ES-I3 (cell line): ENCODE measurements at regions not wholly inside any gene's neighbourhood (a gene's known extent, or its start where the extent isn't known, plus 50 kb on each side); places are given as distances from the start of the nearest gene placed in this dataset.

ENCODE experiments used
- H3K36me3 ChIP-seq: 2 replicates; pipeline ENCODE4 v1.6.1; 2013; ENCODE audit warnings: mild to moderate bottlenecking, low read length, control low read depth, moderate library complexity; ENCODE audit not compliant: insufficient read depth
- H3K4me1 ChIP-seq: 2 replicates; pipeline ENCODE4 v1.6.1; 2013; ENCODE audit warnings: mild to moderate bottlenecking, control low read depth, low read length; ENCODE audit not compliant: insufficient read depth
- H3K9ac ChIP-seq: 2 replicates; pipeline ENCODE4 v1.6.1; 2013; ENCODE audit warnings: low read depth, mild to moderate bottlenecking, low read length, moderate library complexity
- H3K9me3 ChIP-seq: 2 replicates; pipeline ENCODE4 v1.6.1; 2013; ENCODE audit warnings: mild to moderate bottlenecking, low read length, moderate library complexity; ENCODE audit not compliant: control insufficient read depth, insufficient read depth

GRCh38 chr10:108905821-108906220 lies 1017.5 kb downstream of the XPNPEP1 start:
- no peaks in the 10 kb centered on the region for H3K4me1 ChIP-seq
- no peaks in the 10 kb centered on the region for H3K36me3 ChIP-seq
- no peaks in the 10 kb centered on the region for H3K9me3 ChIP-seq
- no peak overlapping the region for H3K9ac ChIP-seq

GRCh38 chr10:108905171-108905570 lies 1018.1 kb downstream of the XPNPEP1 start:
- Histone ChIP-seq H3K36me3 (no peaks in the 10 kb centered on the region), H3K4me1 (no peaks in the 10 kb centered on the region), H3K9ac (no peak overlapping the region), H3K9me3 (no peaks in the 10 kb centered on the region)

GRCh38 chr10:108904163-108904838 lies 1019.0 kb downstream of the XPNPEP1 start:
- Histone ChIP-seq H3K36me3 (no peaks in the 10 kb centered on the region), H3K4me1 (no peaks in the 10 kb centered on the region), H3K9ac (no peak overlapping the region), H3K9me3 (no peaks in the 10 kb centered on the region)

GRCh38 chr10:108902619-108903285 lies 1020.6 kb downstream of the XPNPEP1 start:
- Histone ChIP-seq H3K36me3 (no peaks in the 10 kb centered on the region), H3K9ac (no peak overlapping the region), H3K4me1 (no peaks in the 10 kb centered on the region), H3K9me3 (no peaks in the 10 kb centered on the region)

- Histone ChIP-seq H3K4me1 (no peaks in the 10 kb centered on the region), H3K9me3 (no peaks in the 10 kb centered on the region), H3K36me3 (no peaks in the 10 kb centered on the region), H3K9ac (no peak overlapping the region)
Observed at GRCh38 chr10:108901781-108902618, 1021.3 kb downstream of the XPNPEP1 start.

GRCh38 chr10:108899670-108900069 lies 1023.6 kb downstream of the XPNPEP1 start:
- Histone ChIP-seq H3K9ac (no peak overlapping the region), H3K36me3 (no peaks in the 10 kb centered on the region), H3K4me1 (no peaks in the 10 kb centered on the region), H3K9me3 (no peaks in the 10 kb centered on the region)

GRCh38 chr10:108894402-108895301 lies 1028.7 kb downstream of the XPNPEP1 start:
- Histone ChIP-seq H3K9me3 (no peaks in the 10 kb centered on the region), H3K36me3 (no peaks in the 10 kb centered on the region), H3K4me1 (no peaks in the 10 kb centered on the region), H3K9ac (no peak overlapping the region)

GRCh38 chr10:108877095-108877561 lies 1046.2 kb downstream of the XPNPEP1 start:
- Histone ChIP-seq H3K36me3 (no peaks in the 10 kb centered on the region), H3K9ac (no peak overlapping the region), H3K9me3 (no peaks in the 10 kb centered on the region), H3K4me1 (no peaks in the 10 kb centered on the region)

GRCh38 chr10:108872854-108873253 lies 1050.5 kb downstream of the XPNPEP1 start:
- Histone ChIP-seq H3K9me3 (no peaks in the 10 kb centered on the region), H3K36me3 (no peaks in the 10 kb centered on the region), H3K9ac (no peak overlapping the region), H3K4me1 (no peaks in the 10 kb centered on the region)

GRCh38 chr10:108868881-108869280 lies 1054.4 kb downstream of the XPNPEP1 start:
- no peak overlapping the region for H3K9ac ChIP-seq
- H3K4me1 ChIP-seq = no peaks in the 10 kb centered on the region
- no peaks in the 10 kb centered on the region for H3K9me3 ChIP-seq
- H3K36me3 ChIP-seq = no peaks in the 10 kb centered on the region

- no peak overlapping the region for H3K9ac ChIP-seq
- no peaks in the 10 kb centered on the region for H3K9me3 ChIP-seq
- H3K36me3 ChIP-seq = no peaks in the 10 kb centered on the region
- H3K4me1 ChIP-seq = no peaks in the 10 kb centered on the region
Observed at GRCh38 chr10:108862676-108863350, 1060.5 kb downstream of the XPNPEP1 start.

- Histone ChIP-seq H3K36me3 (no peaks in the 10 kb centered on the region), H3K4me1 (no peaks in the 10 kb centered on the region), H3K9ac (no peak overlapping the region), H3K9me3 (no peaks in the 10 kb centered on the region)
Observed at GRCh38 chr10:108861181-108861754, 1062.0 kb downstream of the XPNPEP1 start.

- H3K36me3 ChIP-seq = no peaks in the 10 kb centered on the region
- H3K9ac ChIP-seq = no peak overlapping the region
- no peaks in the 10 kb centered on the region for H3K4me1 ChIP-seq
- H3K9me3 ChIP-seq = no peaks in the 10 kb centered on the region
Observed at GRCh38 chr10:108852211-108852610, 1071.1 kb downstream of the XPNPEP1 start.
